HEK293 (cell line): ENCODE measurements at regions not wholly inside any gene's neighbourhood (a gene's known extent, or its start where the extent isn't known, plus 50 kb on each side); places are given as distances from the start of the nearest gene placed in this dataset.
A peak's percentile ranks its signal among the peaks of the same experiment; 100 is the strongest.

Experiments
- CTCF ChIA-PET: fragments of 350-600 bp; formaldehyde crosslinking; extraction: SDS; loops from one replicate; lab custom pipeline; 2021; ENCODE audit warnings: antibody characterized with exemption; lab: Yijun Ruan, JAX
- POLR2A ChIA-PET: fragments of 300-600 bp; formaldehyde crosslinking; extraction: SDS; loops from one replicate; lab custom pipeline; 2020; ENCODE audit warnings: antibody characterized with exemption, inconsistent platforms; lab: Yijun Ruan, JAX
- H3K27ac ChIP-seq: fragments of 200-500 bp; sonication (Bioruptor generic); 2 replicates; pipeline ENCODE4 v1.5.1; 2014; ENCODE audit warnings: low read depth, low read length, control low read depth, inconsistent platforms; ENCODE audit errors: extremely low read depth
- H3K36me3 ChIP-seq, 2 experiments: fragments of 200-500 bp in 1 of 2; sonication (Bioruptor generic) in 1 of 2; 1 replicate in 1 of 2; 2 replicates in 1 of 2; pipeline ENCODE4 v1.5.1; 2014 to 2017; ENCODE audit warnings: inconsistent platforms in 2 of 2, low read length in 2 of 2; ENCODE audit not compliant: control insufficient read depth in 2 of 2, insufficient read depth in 1 of 2
- H3K4me1 ChIP-seq: fragments of 200-500 bp; sonication (Bioruptor generic); 2 replicates; pipeline ENCODE4 v1.5.1; 2014; ENCODE audit warnings: mild to moderate bottlenecking, low read length, inconsistent platforms; ENCODE audit not compliant: control insufficient read depth, insufficient read depth
- H3K4me3 ChIP-seq: 2 replicates; pipeline ENCODE4 v1.5.1; 2011; ENCODE audit warnings: low read depth, mild to moderate bottlenecking, control low read depth, low read length, moderate library complexity
- H3K9me3 ChIP-seq: fragments of 200-500 bp; sonication (Bioruptor generic); 2 replicates; pipeline ENCODE4 v1.5.1; 2014; ENCODE audit warnings: low read depth, low read length, inconsistent platforms; ENCODE audit not compliant: control insufficient read depth, insufficient read depth
- BCL11B ChIP-seq: fragments of 450-650 bp; formaldehyde crosslinking; IDR thresholded peaks from 2 replicates; pipeline ENCODE4 v1.5.1; 2016; ENCODE audit warnings: low read depth, missing biosample characterization, missing genetic modification characterization
- GLIS1 ChIP-seq: fragments of 450-650 bp; formaldehyde crosslinking; IDR thresholded peaks from 2 replicates; pipeline ENCODE4 v1.5.1; 2016; ENCODE audit warnings: missing biosample characterization, missing genetic modification characterization
- KLF8 ChIP-seq: fragments of 450-650 bp; formaldehyde crosslinking; IDR thresholded peaks from 2 replicates; pipeline ENCODE4 v1.5.1; 2016; ENCODE audit warnings: missing biosample characterization, missing genetic modification characterization
- OSR2 ChIP-seq: fragments of 450-650 bp; formaldehyde crosslinking; IDR thresholded peaks from 2 replicates; pipeline ENCODE4 v1.5.1; 2016; ENCODE audit warnings: missing biosample characterization, missing genetic modification characterization
- REST ChIP-seq: fragments of 450-650 bp; formaldehyde crosslinking; IDR thresholded peaks from 2 replicates; pipeline ENCODE4 v1.5.1; 2016; ENCODE audit warnings: missing biosample characterization, missing genetic modification characterization
- SCRT2 ChIP-seq: fragments of 450-650 bp; formaldehyde crosslinking; IDR thresholded peaks from 2 replicates; pipeline ENCODE4 v1.5.1; 2016; ENCODE audit warnings: missing biosample characterization, missing genetic modification characterization
- TRIM28 ChIP-seq: IDR thresholded peaks from 2 replicates; pipeline ENCODE4 v1.6.1; 2011; ENCODE audit warnings: low read length, control low read depth, borderline replicate concordance
- YY2 ChIP-seq: fragments of 450-650 bp; formaldehyde crosslinking; IDR thresholded peaks from 2 replicates; pipeline ENCODE4 v1.5.1; 2016; ENCODE audit warnings: missing biosample characterization, missing genetic modification characterization
- ZBTB44 ChIP-seq: fragments of 450-650 bp; IDR thresholded peaks from 2 replicates; pipeline ENCODE4 v1.5.1; 2018; ENCODE audit warnings: missing biosample characterization, mild to moderate bottlenecking, missing genetic modification characterization
- ZNF221 ChIP-seq: fragments of 450-650 bp; formaldehyde crosslinking; IDR thresholded peaks from 2 replicates; pipeline ENCODE4 v1.5.1; 2017; ENCODE audit warnings: missing biosample characterization, missing genetic modification characterization, borderline replicate concordance
- ZNF473 ChIP-seq: fragments of 450-650 bp; formaldehyde crosslinking; IDR thresholded peaks from 2 replicates; pipeline ENCODE4 v1.5.1; 2017; ENCODE audit warnings: missing biosample characterization, missing genetic modification characterization
- ZNF501 ChIP-seq: fragments of 450-650 bp; formaldehyde crosslinking; IDR thresholded peaks from 2 replicates; pipeline ENCODE4 v1.5.1; 2016; ENCODE audit warnings: missing biosample characterization, missing genetic modification characterization
- ZNF600 ChIP-seq: fragments of 450-650 bp; formaldehyde crosslinking; IDR thresholded peaks from 2 replicates; pipeline ENCODE4 v1.5.1; 2016; ENCODE audit warnings: missing biosample characterization, missing genetic modification characterization
- ZNF610 ChIP-seq: fragments of 450-650 bp; formaldehyde crosslinking; IDR thresholded peaks from 2 replicates; pipeline ENCODE4 v1.5.1; 2016; ENCODE audit warnings: missing biosample characterization, missing genetic modification characterization, borderline replicate concordance
- ZNF624 ChIP-seq: fragments of 450-650 bp; formaldehyde crosslinking; IDR thresholded peaks from 2 replicates; pipeline ENCODE4 v1.5.1; 2017; ENCODE audit warnings: missing biosample characterization, missing genetic modification characterization
- ZNF626 ChIP-seq: fragments of 450-650 bp; sonication (Bioruptor Pico); formaldehyde crosslinking; IDR thresholded peaks from 2 replicates; pipeline ENCODE4 v1.5.1; 2018; ENCODE audit warnings: missing biosample characterization, missing genetic modification characterization, inconsistent platforms
- ZNF629 ChIP-seq: fragments of 450-650 bp; formaldehyde crosslinking; IDR thresholded peaks from 2 replicates; pipeline ENCODE4 v1.5.1; 2017; ENCODE audit warnings: missing biosample characterization, missing genetic modification characterization
- ZNF791 ChIP-seq: fragments of 450-650 bp; formaldehyde crosslinking; IDR thresholded peaks from 2 replicates; pipeline ENCODE4 v1.5.1; 2016; ENCODE audit warnings: missing biosample characterization, missing genetic modification characterization
- ZNF830 ChIP-seq: fragments of 450-650 bp; IDR thresholded peaks from 2 replicates; pipeline ENCODE4 v1.5.0; 2018; ENCODE audit warnings: missing biosample characterization, missing genetic modification characterization, low read depth, mild to moderate bottlenecking, moderate library complexity
- ZNF837 ChIP-seq: fragments of 450-650 bp; formaldehyde crosslinking; IDR thresholded peaks from 2 replicates; pipeline ENCODE4 v1.5.1; 2016; ENCODE audit warnings: missing biosample characterization, missing genetic modification characterization
- ZXDB ChIP-seq: fragments of 450-650 bp; formaldehyde crosslinking; IDR thresholded peaks from 2 replicates; pipeline ENCODE4 v1.5.1; 2016; ENCODE audit warnings: missing biosample characterization, missing genetic modification characterization

GRCh38 chr2:58644451-58644850 is 403.3 kb upstream of the FANCL start:
- no peaks in the 10 kb centered on the region for H3K36me3 ChIP-seq
- H3K4me3 ChIP-seq = no peak overlapping the region
- no peaks in the 10 kb centered on the region for H3K9me3 ChIP-seq
- TF ChIP-seq GLIS1 (tag by site-specific recombination) (no peak), ZNF837 (tag by site-specific recombination) (no peak), ZXDB (tag by site-specific recombination) (no peak), ZNF221 (tag by site-specific recombination) (no peak), TRIM28 (no peak), ZNF629 (tag by site-specific recombination) (no peak), ZNF830 (tag by site-specific recombination) (no peak), ZNF626 (no peak), YY2 (tag by site-specific recombination) (no peak), ZNF600 (tag by site-specific recombination) (no peak), ZNF501 (no peak), ZNF791 (tag by site-specific recombination) (no peak), ZNF624 (no peak), ZNF610 (tag by site-specific recombination) (no peak), OSR2 (tag by site-specific recombination) (no peak), BCL11B (no peak), ZBTB44 (tag by site-specific recombination) (no peak), REST (tag by site-specific recombination) (no peak), ZNF473 (tag by site-specific recombination) (no peak)
- H3K4me1 ChIP-seq = peaks cover 4% of the 10 kb centered on the region; the same call in 1 of the 2 replicates
- H3K27ac ChIP-seq = no peak overlapping the region
- ChIA-PET CTCF (no interaction called here), POLR2A (no interaction called here)

GRCh38 chr2:58641001-58641400 is 399.9 kb upstream of the FANCL start:
- H3K9me3 ChIP-seq = no peaks in the 10 kb centered on the region
- ChIA-PET CTCF (no interaction called here), POLR2A (no interaction called here)
- H3K4me3 ChIP-seq = no peak overlapping the region
- peaks cover 10% of the 10 kb centered on the region for H3K4me1 ChIP-seq
- no peaks in the 10 kb centered on the region for H3K36me3 ChIP-seq
- no peak overlapping the region for H3K27ac ChIP-seq
- TF ChIP-seq KLF8 (tag by site-specific recombination) (no peak), SCRT2 (tag by site-specific recombination) (0 out of 2 replicates have a peak, but pooled peaks have one; percentile 29)
